K562 (cell line): ENCODE measurements at regions not wholly inside any gene's neighbourhood (a gene's known extent, or its start where the extent isn't known, plus 50 kb on each side); places are given as distances from the start of the nearest gene placed in this dataset.

Source experiments
- ATAC-seq: fragments of 200-7000 bp; cut with Tn5 transposase; 3 replicates; pipeline ENCODE4 v1.9.1; 2020; ENCODE audit warnings: moderate library complexity
- BruUV-seq: library from RNA; stranded (reverse); fragments of 400-500 nt; replicated peaks from 2 replicates; lab custom pipeline; 2021; lab: Mats Ljungman, UMichigan
- CTCF ChIA-PET: fragments of 300-600 bp; formaldehyde crosslinking; extraction: SDS; loops from one replicate; lab custom pipeline; 2021; ENCODE audit warnings: low intra/inter-chr PET ratio; lab: Yijun Ruan, JAX
- POLR2A ChIA-PET: fragments of 300-600, 350-650 bp; sonication (Branson Sonifier 250); formaldehyde crosslinking; extraction: SDS; loops from one replicate; lab custom pipeline; 2021; ENCODE audit warnings: antibody characterized with exemption, inconsistent platforms; lab: Yijun Ruan, JAX
- DNase-seq, 4 experiments: peaks; one replicate each; pipeline versions ENCODE4 v3.0.0 to v3.0.0-alpha.2; 2011 to 2018; ENCODE audit warnings: low spot score in 3 of 4, mixed read lengths in 3 of 4; ENCODE audit errors: extremely low read depth in 1 of 4
- FAIRE-seq: peaks from 2 replicates; lab custom pipeline; 2011; peaks lifted over from hg19 to GRCh38; lab: Jason Lieb, UNC
- H2AFZ ChIP-seq: 2 replicates; pipeline ENCODE4 v1.6.0; 2011; ENCODE audit warnings: low read depth, low read length, control low read depth, inconsistent platforms
- H3K27ac ChIP-seq: fragments of 200-600 bp; 3 replicates; pipeline ENCODE4 v1.8.0; 2011; ENCODE audit warnings: low read depth, mild to moderate bottlenecking, control low read depth, inconsistent platforms, low read length, moderate library complexity, mixed read lengths; ENCODE audit errors: extremely low read depth
- H3K27me3 ChIP-seq, 2 experiments: fragments of 300-600 bp in 1 of 2; 2 replicates in 1 of 2; 3 replicates in 1 of 2; pipeline versions ENCODE4 v1.6.0 to v1.8.0; 2011; ENCODE audit warnings: inconsistent platforms in 2 of 2, low read length in 2 of 2, mild to moderate bottlenecking in 1 of 2, mixed read lengths in 1 of 2, moderate library complexity in 1 of 2; ENCODE audit not compliant: control insufficient read depth in 2 of 2, insufficient read depth in 2 of 2
- H3K36me3 ChIP-seq: fragments of 300-600 bp; 3 replicates; pipeline ENCODE4 v1.8.0; 2011; ENCODE audit warnings: mild to moderate bottlenecking, low read length, inconsistent platforms; ENCODE audit not compliant: control insufficient read depth, insufficient read depth
- H3K4me1 ChIP-seq, 2 experiments: fragments of 200-600 bp in 1 of 2; replicated peaks in 1 of 2; 2 replicates in 1 of 2; 3 replicates in 1 of 2; pipeline versions ENCODE4 v1.5.1 to v1.8.0; 2011; ENCODE audit warnings: inconsistent platforms in 2 of 2, low read length in 2 of 2, mild to moderate bottlenecking in 1 of 2, mixed read lengths in 1 of 2, moderate library complexity in 1 of 2; ENCODE audit not compliant: control insufficient read depth in 2 of 2, insufficient read depth in 2 of 2
- H3K4me2 ChIP-seq: 2 replicates; pipeline ENCODE4 v1.6.1; 2011; ENCODE audit warnings: low read length, control low read depth, inconsistent platforms, mixed read lengths; ENCODE audit not compliant: insufficient read depth
- H3K4me3 ChIP-seq: fragments of 200-600 bp; sonication (generic), shearing (Covaris generic); 2 replicates; pipeline ENCODE4 v1.5.1; 2016; ENCODE audit warnings: control low read depth, inconsistent platforms
- H3K79me2 ChIP-seq: fragments of 200-600 bp; 3 replicates; pipeline ENCODE4 v1.8.0; 2011; ENCODE audit warnings: low read length, inconsistent platforms; ENCODE audit not compliant: control insufficient read depth, insufficient read depth
- H3K9ac ChIP-seq, 2 experiments: 2 replicates each; pipeline versions ENCODE4 v1.6.0 to v1.6.1; 2011; ENCODE audit warnings: low read depth in 2 of 2, low read length in 2 of 2, control low read depth in 1 of 2, inconsistent platforms in 1 of 2, mild to moderate bottlenecking in 1 of 2, mixed read lengths in 1 of 2; ENCODE audit not compliant: insufficient read depth in 1 of 2
- H3K9me1 ChIP-seq: one replicate; pipeline ENCODE4 v1.6.0; 2011; ENCODE audit warnings: inconsistent platforms, mild to moderate bottlenecking, low read length, moderate library complexity; ENCODE audit not compliant: control insufficient read depth, insufficient read depth
- H3K9me3 ChIP-seq: replicated peaks from 2 replicates; pipeline ENCODE4 v1.5.1; 2011; ENCODE audit warnings: low read depth, low read length, inconsistent platforms; ENCODE audit not compliant: control insufficient read depth, insufficient read depth
- H4K20me1 ChIP-seq: replicated peaks from 2 replicates; pipeline ENCODE4 v1.6.1; 2011; ENCODE audit warnings: low read length, inconsistent platforms, mixed read lengths; ENCODE audit not compliant: control insufficient read depth, insufficient read depth
- BHLHE40 ChIP-seq: IDR thresholded peaks from 2 replicates; pipeline ENCODE4 v1.6.1; 2011; ENCODE audit warnings: low read length, improper control_type of control experiment
- CBX8 ChIP-seq: fragments of 200-600 bp; sonication (generic); IDR thresholded peaks from 2 replicates; pipeline ENCODE4 v1.6.1; 2012; ENCODE audit warnings: borderline replicate concordance, mixed run types, low read depth, mild to moderate bottlenecking, moderate library complexity, mixed read lengths, low read length, control low read depth, inconsistent platforms; ENCODE audit not compliant: poor library complexity, severe bottlenecking; ENCODE audit errors: extremely low read depth
- GMEB1 ChIP-seq: fragments of 250-450 bp; sonication (Bioruptor Pico); IDR thresholded peaks from 2 replicates; pipeline ENCODE4 v1.4.0; 2020; ENCODE audit warnings: mild to moderate bottlenecking
- HDGF ChIP-seq: fragments of 450-650 bp; IDR thresholded peaks from 2 replicates; pipeline ENCODE4 v1.6.1; 2016
- JUN ChIP-seq, 2 experiments: sonication (generic) in 1 of 2; formaldehyde crosslinking in 1 of 2; IDR thresholded peaks; 2 replicates each; pipeline versions ENCODE4 v1.6.1 to v1.8.0; 2012 to 2022; ENCODE audit warnings: borderline replicate concordance in 2 of 2, mild to moderate bottlenecking in 2 of 2, improper control_type of control experiment in 1 of 2, low read depth in 1 of 2, low read length in 1 of 2, missing genetic modification reagents in 1 of 2
- SMAD2 ChIP-seq: fragments of 150-350 bp; IDR thresholded peaks from 2 replicates; pipeline ENCODE4 v1.6.1; 2014; ENCODE audit warnings: low read depth, mild to moderate bottlenecking, low read length
- SMARCB1 ChIP-seq: IDR thresholded peaks from 2 replicates; pipeline ENCODE4 v1.6.1; 2011; ENCODE audit warnings: improper control_type of control experiment, low read depth; ENCODE audit not compliant: insufficient read length
- THRB ChIP-seq: fragments of 450-650 bp; formaldehyde crosslinking; conservative IDR thresholded peaks from 2 replicates; pipeline ENCODE4 v1.4.0; 2022; ENCODE audit warnings: mild to moderate bottlenecking, missing genetic modification characterization
- ZNF785 ChIP-seq: fragments of 250-450 bp; sonication (Bioruptor Pico); IDR thresholded peaks from 2 replicates; pipeline ENCODE4 v1.4.0; 2020; ENCODE audit warnings: mild to moderate bottlenecking
- ZNF830 ChIP-seq: fragments of 250-450 bp; sonication (Bioruptor Pico); IDR thresholded peaks from 2 replicates; pipeline ENCODE4 v1.5.0; 2021; ENCODE audit warnings: mild to moderate bottlenecking
- WGBS: fragments of 100-300 bp; shearing (Covaris generic); methylation state at CpG from one replicate; pipeline ENCODE4 v1.1.6; 2016; ENCODE audit warnings: low coverage, mixed read lengths; ENCODE audit not compliant: insufficient coverage; ENCODE audit errors: missing lambda C conversion rate; 5-methylcytosine and 5-hydroxymethylcytosine counted together
- in situ Hi-C: fragments of 300-500 bp; cut with MboI; formaldehyde crosslinking; loops from 4 replicates; pipeline ENCODE4 v1.15.0; 2018; ENCODE audit warnings: inconsistent platforms, mixed read lengths
- intact Hi-C: fragments of 100-400 bp; cut with micrococcal nuclease; formaldehyde crosslinking; loops from 2 replicates; pipeline ENCODE4 v1.14.2; 2022

- no peaks in the 10 kb centered on the region for H3K9me1 ChIP-seq
- 2% methylated on average over 3 of the region's 3 CpGs for WGBS
- no peak overlapping the region for H3K4me2 ChIP-seq
- CTCF ChIA-PET, result no interaction called here
- FAIRE-seq (no peak), ATAC-seq (no peak), DNase-seq (no peak)
- in situ Hi-C loops, result no loop called here
- H3K9me3 ChIP-seq, result no peaks in the 10 kb centered on the region
- no peaks in the 10 kb centered on the region for H3K4me1 ChIP-seq
- H3K27ac ChIP-seq, result no peak overlapping the region
- TF ChIP-seq BHLHE40, result no peak
- no peak for TF ChIP-seq SMAD2
- no peak for TF ChIP-seq ZNF830
- no peak for TF ChIP-seq SMARCB1
- TF ChIP-seq GMEB1 (CRISPR knock-in tag), result no peak
- TF ChIP-seq THRB, result no peak
- no peak for TF ChIP-seq CBX8
- TF ChIP-seq ZNF785 (CRISPR knock-in tag), result no peak
- TF ChIP-seq JUN (IDR thresholded peaks at IDR 0.05; ENCODE audit: borderline replicate concordance, low read depth, low read length), result no peak
- TF ChIP-seq JUN (CRISPR knock-in tag; IDR thresholded peaks at IDR 0.05; ENCODE audit: borderline replicate concordance), result no peak
- TF ChIP-seq HDGF, result no peak
- no TSS peak for BruUV-seq
- no peaks in the 10 kb centered on the region for H3K27me3 ChIP-seq
- H3K4me3 ChIP-seq, result no peak overlapping the region
- H3K36me3 ChIP-seq, result no peaks in the 10 kb centered on the region
- H4K20me1 ChIP-seq, result no peaks in the 10 kb centered on the region
- POLR2A ChIA-PET, result no interaction called here
- H3K9ac ChIP-seq, result no peak overlapping the region
- intact Hi-C loops, result no loop called here
- no peaks in the 10 kb centered on the region for H3K79me2 ChIP-seq
- no peak overlapping the region for H2AFZ ChIP-seq
Observed at GRCh38 chr4:136862653-136863052, 669.6 kb downstream of the PCDH18 start.
